Fibroblast of lung (primary cell): ENCODE measurements at regions not wholly inside any gene's neighbourhood (a gene's known extent, or its start where the extent isn't known, plus 50 kb on each side); places are given as distances from the start of the nearest gene placed in this dataset.

Source experiments
- CTCF ChIP-seq, 2 donors: IDR thresholded peaks in 1 of 2; conservative IDR thresholded peaks in 1 of 2; 1 replicate in 1 of 2; 2 replicates in 1 of 2; pipeline ENCODE4 v1.5.1; 2011 to 2012; ENCODE audit warnings: low read length in 2 of 2, control low read depth in 1 of 2, inconsistent platforms in 1 of 2, low read depth in 1 of 2, mild to moderate bottlenecking in 1 of 2
- EZH2 ChIP-seq: IDR thresholded peaks from 2 replicates; pipeline ENCODE4 v1.5.1; 2012; ENCODE audit warnings: low read length, control low read depth, mild to moderate bottlenecking; ENCODE audit errors: missing control alignments

- TF ChIP-seq CTCF (conservative IDR thresholded peaks at IDR 0.05 in 1 of 2, IDR thresholded peaks at IDR 0.05 in 1 of 2; ENCODE audit: low read depth in 1 of 2, low read length in 2 of 2) (no peak), EZH2 (no peak)
These were observed 436.4 kb downstream of the DCDC2C start for GRCh38 chr2:4139731-4140130.
